A549 (cell line): ENCODE measurements at regions not wholly inside any gene's neighbourhood (a gene's known extent, or its start where the extent isn't known, plus 50 kb on each side); places are given as distances from the start of the nearest gene placed in this dataset.

ENCODE experiments used
- ATAC-seq, 2 experiments: fragments of 200-7000 bp in 1 of 2; fragments of >200 bp in 1 of 2; cut with Nextera tagmentation in 1 of 2; cut with Tn5 transposase in 1 of 2; 3 replicates each; pipeline versions ENCODE4 v1.8.0 to v1.9.1; 2018 to 2020; ENCODE audit warnings: mild to moderate bottlenecking in 1 of 2, moderate library complexity in 1 of 2
- CTCF ChIA-PET: fragments of 300-600 bp; sonication (Branson Sonifier 250); formaldehyde crosslinking; extraction: SDS; loops from one replicate; lab custom pipeline; 2021; ENCODE audit warnings: antibody characterized with exemption, inconsistent platforms; lab: Yijun Ruan, JAX
- POLR2A ChIA-PET: fragments of 350-600 bp; formaldehyde crosslinking; extraction: SDS; loops from one replicate; lab custom pipeline; 2021; ENCODE audit warnings: antibody characterized with exemption, inconsistent platforms; lab: Yijun Ruan, JAX
- DNase-seq, 2 experiments: peaks; one replicate each; pipeline versions ENCODE4 v3.0.0 to v3.0.0-alpha.2; 2011 to 2016; ENCODE audit warnings: low read depth in 1 of 2, low spot score in 1 of 2
- FAIRE-seq: peaks from 2 replicates; lab custom pipeline; 2011; peaks lifted over from hg19 to GRCh38; lab: Jason Lieb, UNC
- H3K27ac ChIP-seq, 2 experiments: fragments of >200 bp; sonication (Bioruptor Twin); formaldehyde crosslinking; 3 replicates each; pipeline ENCODE4 v1.5.1; 2016 to 2017
- H3K4me1 ChIP-seq: fragments of >200 bp; sonication (Bioruptor Twin); formaldehyde crosslinking; 3 replicates; pipeline ENCODE4 v1.6.1; 2016
- H3K4me2 ChIP-seq: fragments of >200 bp; sonication (Bioruptor Twin); formaldehyde crosslinking; 3 replicates; pipeline ENCODE4 v1.6.1; 2016
- H3K4me3 ChIP-seq: fragments of >200 bp; sonication (Bioruptor Twin); formaldehyde crosslinking; 3 replicates; pipeline ENCODE4 v1.5.1; 2016
- H3K9me3 ChIP-seq: fragments of >200 bp; sonication (Bioruptor Twin); formaldehyde crosslinking; 3 replicates; pipeline ENCODE4 v1.6.1; 2016
- ATOH8 ChIP-seq: fragments of 250-450 bp; sonication (Bioruptor Pico); IDR thresholded peaks from 2 replicates; pipeline ENCODE4 v1.5.0; 2020; ENCODE audit warnings: low read depth, mild to moderate bottlenecking, moderate library complexity
- BHLHE40 ChIP-seq: IDR thresholded peaks from 2 replicates; pipeline ENCODE4 v1.6.1; 2012; ENCODE audit warnings: low read depth, low read length, inconsistent platforms
- CEBPB ChIP-seq, 2 experiments: fragments of >200 bp in 1 of 2; sonication (Bioruptor Twin) in 1 of 2; formaldehyde crosslinking in 1 of 2; IDR thresholded peaks; 2 replicates each; pipeline ENCODE4 v1.6.1; 2012 to 2016
- CHD4 ChIP-seq: fragments of 200-600 bp; sonication (generic); IDR thresholded peaks from 2 replicates; pipeline ENCODE4 v1.6.1; 2016; ENCODE audit warnings: antibody characterized with exemption, mild to moderate bottlenecking, borderline replicate concordance
- CTCF ChIP-seq: fragments of >200 bp; sonication (Bioruptor Twin); formaldehyde crosslinking; IDR thresholded peaks from 3 replicates; pipeline ENCODE4 v1.5.1; 2016
- E2F6 ChIP-seq: IDR thresholded peaks from 2 replicates; pipeline ENCODE4 v1.6.1; 2012; ENCODE audit warnings: low read depth, borderline replicate concordance
- EHF ChIP-seq: fragments of 250-450 bp; sonication (Bioruptor Pico); IDR thresholded peaks from 2 replicates; pipeline ENCODE4 v1.5.0; 2020; ENCODE audit warnings: mild to moderate bottlenecking
- FOXS1 ChIP-seq: fragments of 250-450 bp; sonication (Bioruptor Pico); IDR thresholded peaks from 2 replicates; pipeline ENCODE4 v1.5.0; 2020; ENCODE audit warnings: mild to moderate bottlenecking, moderate library complexity
- HMGXB4 ChIP-seq: fragments of 250-450 bp; sonication (Bioruptor Pico); IDR thresholded peaks from 2 replicates; pipeline ENCODE4 v1.5.0; 2021; ENCODE audit warnings: mild to moderate bottlenecking, moderate library complexity, borderline replicate concordance
- HOXB13 ChIP-seq: fragments of 250-450 bp; sonication (Bioruptor Pico); IDR thresholded peaks from 2 replicates; pipeline ENCODE4 v1.5.0; 2020; ENCODE audit warnings: low read depth, mild to moderate bottlenecking, moderate library complexity
- JUN ChIP-seq, 2 experiments: fragments of >200 bp; sonication (Bioruptor Twin); formaldehyde crosslinking; IDR thresholded peaks; 2 replicates in 1 of 2; 3 replicates in 1 of 2; pipeline ENCODE4 v1.6.1; 2016 to 2017
- MAFK ChIP-seq: fragments of 450-650 bp; IDR thresholded peaks from 2 replicates; pipeline ENCODE4 v1.6.1; 2014; ENCODE audit not compliant: partially characterized antibody
- MAX ChIP-seq: IDR thresholded peaks from 2 replicates; pipeline ENCODE4 v1.6.1; 2012
- MYC ChIP-seq: IDR thresholded peaks from 2 replicates; pipeline ENCODE4 v1.6.1; 2012; ENCODE audit warnings: mild to moderate bottlenecking, inconsistent platforms, low read length, improper control_type of control experiment, borderline replicate concordance
- NR3C1 ChIP-seq: fragments of >200 bp; sonication (Bioruptor Twin); formaldehyde crosslinking; IDR thresholded peaks from 3 replicates; pipeline ENCODE4 v1.6.1; 2017
- PBX3 ChIP-seq: IDR thresholded peaks from 2 replicates; pipeline ENCODE4 v1.6.1; 2012
- PHF8 ChIP-seq: fragments of 200-600 bp; sonication (generic); IDR thresholded peaks from 2 replicates; pipeline ENCODE4 v1.6.1; 2016; ENCODE audit warnings: low read depth, mild to moderate bottlenecking, antibody characterized with exemption, moderate library complexity, borderline replicate concordance
- REST ChIP-seq: fragments of 200-600 bp; sonication (generic); IDR thresholded peaks from 2 replicates; pipeline ENCODE4 v1.6.1; 2016; ENCODE audit warnings: antibody characterized with exemption, mild to moderate bottlenecking, moderate library complexity
- SMC3 ChIP-seq: fragments of >200 bp; sonication (Bioruptor Twin); formaldehyde crosslinking; IDR thresholded peaks from 3 replicates; pipeline ENCODE4 v1.6.1; 2018; ENCODE audit warnings: inconsistent platforms
- SREBF2 ChIP-seq: fragments of 450-650 bp; IDR thresholded peaks from 2 replicates; pipeline ENCODE4 v1.6.1; 2014; ENCODE audit warnings: mild to moderate bottlenecking, moderate library complexity
- TP53 ChIP-seq: fragments of 250-450 bp; sonication (Bioruptor Pico); IDR thresholded peaks from 2 replicates; pipeline ENCODE4 v1.5.0; 2021; ENCODE audit warnings: mild to moderate bottlenecking, moderate library complexity
- USF2 ChIP-seq: fragments of 450-650 bp; IDR thresholded peaks from 2 replicates; pipeline ENCODE4 v1.6.1; 2014; ENCODE audit warnings: antibody characterized with exemption
- ZC3H11A ChIP-seq: fragments of 450-650 bp; IDR thresholded peaks from 2 replicates; pipeline ENCODE4 v1.6.1; 2014; ENCODE audit warnings: antibody characterized with exemption, mild to moderate bottlenecking
- ZFP36 ChIP-seq: fragments of 450-650 bp; IDR thresholded peaks from 2 replicates; pipeline ENCODE4 v1.6.1; 2014; ENCODE audit warnings: borderline replicate concordance; ENCODE audit not compliant: partially characterized antibody
- WGBS: methylation state at CpG from one replicate; pipeline ENCODE4 v1.1.6; 2017; ENCODE audit errors: missing lambda C conversion rate; 5-methylcytosine and 5-hydroxymethylcytosine counted together
- TF ChIP-seq, protein P1 (sequence below): fragments of >200 bp; sonication (Bioruptor Twin); formaldehyde crosslinking; IDR thresholded peaks from 3 replicates; pipeline ENCODE4 v1.6.1; 2016

DNA sequence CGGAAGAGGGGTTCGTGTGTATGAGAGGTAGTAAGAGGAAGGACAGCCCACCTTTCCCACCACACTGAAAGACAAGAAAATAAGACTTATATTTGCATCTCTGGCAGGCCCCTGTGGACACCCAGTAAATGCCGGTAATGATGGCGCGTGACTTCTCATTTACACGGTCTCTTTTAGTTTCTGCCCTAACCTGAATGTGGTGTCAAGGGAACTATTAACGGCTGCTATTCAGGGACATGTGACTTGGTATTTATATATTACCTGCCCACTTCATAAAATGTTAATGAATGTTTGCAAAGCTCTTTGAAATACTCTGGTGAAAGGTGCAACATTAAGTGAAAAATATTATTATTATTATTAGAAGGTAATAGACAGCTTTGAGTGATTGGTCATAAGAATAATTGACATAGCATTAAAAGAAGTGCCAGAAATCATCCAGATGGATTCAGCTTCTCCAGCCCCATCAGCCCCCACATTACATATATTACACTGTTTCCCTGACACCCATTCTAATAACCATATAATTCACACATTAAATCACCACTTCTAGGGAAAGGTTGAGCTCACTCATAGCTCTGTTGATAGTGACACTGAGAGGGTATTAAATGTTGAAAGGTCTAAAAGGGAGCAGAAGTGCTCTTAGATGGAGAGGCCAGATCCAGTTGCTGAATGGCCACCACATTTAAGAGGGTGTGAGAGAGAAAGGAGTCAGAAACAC is 83.0 kb upstream of the BEND4 start:
- ChIA-PET POLR2A (no interaction called here), CTCF (no interaction called here)
- Histone ChIP-seq H3K4me2 (no peak overlapping the region), H3K4me3 (no peak overlapping the region), H3K4me1 (no peaks in the 10 kb centered on the region), H3K9me3 (no peaks in the 10 kb centered on the region), H3K27ac (no peak overlapping the region)
- DNase-seq (no peak), FAIRE-seq (no peak), ATAC-seq (no peak)
- 62% methylated on average over 7 of the region's 7 CpGs for WGBS
- no peak for TF ChIP-seq PHF8
- TF ChIP-seq HOXB13: no peak
- no peak for TF ChIP-seq ZFP36
- TF ChIP-seq HMGXB4: no peak
- TF ChIP-seq, protein P1, sequence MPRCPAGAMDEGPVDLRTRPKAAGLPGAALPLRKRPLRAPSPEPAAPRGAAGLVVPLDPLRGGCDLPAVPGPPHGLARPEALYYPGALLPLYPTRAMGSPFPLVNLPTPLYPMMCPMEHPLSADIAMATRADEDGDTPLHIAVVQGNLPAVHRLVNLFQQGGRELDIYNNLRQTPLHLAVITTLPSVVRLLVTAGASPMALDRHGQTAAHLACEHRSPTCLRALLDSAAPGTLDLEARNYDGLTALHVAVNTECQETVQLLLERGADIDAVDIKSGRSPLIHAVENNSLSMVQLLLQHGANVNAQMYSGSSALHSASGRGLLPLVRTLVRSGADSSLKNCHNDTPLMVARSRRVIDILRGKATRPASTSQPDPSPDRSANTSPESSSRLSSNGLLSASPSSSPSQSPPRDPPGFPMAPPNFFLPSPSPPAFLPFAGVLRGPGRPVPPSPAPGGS: no peak
- no peak for TF ChIP-seq USF2
- no peak for TF ChIP-seq NR3C1
- TF ChIP-seq REST: no peak
- no peak for TF ChIP-seq FOXS1
- TF ChIP-seq CEBPB (IDR thresholded peaks at IDR 0.05): no peak

DNA sequence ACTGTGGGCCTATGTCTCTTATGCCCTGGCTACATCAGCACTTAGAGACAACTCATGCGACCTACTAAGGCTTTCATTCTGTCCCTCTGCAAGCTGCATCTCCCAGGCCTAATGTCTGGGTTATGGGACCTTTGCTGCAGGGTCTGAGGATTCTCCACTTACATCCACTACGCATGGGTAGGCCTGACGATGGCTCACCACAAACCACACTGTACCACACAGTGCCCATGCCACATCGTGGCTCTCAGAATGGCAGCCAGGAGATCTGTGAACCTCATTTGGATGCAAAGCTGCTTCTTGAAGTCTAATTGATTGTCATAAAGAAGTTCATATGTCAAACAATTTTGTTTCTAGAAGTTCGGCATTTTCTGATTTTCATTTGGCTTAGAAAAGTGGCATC is 84.6 kb upstream of the BEND4 start:
- H3K4me2 ChIP-seq: no peak overlapping the region
- CTCF ChIA-PET: no interaction called here
- no peak overlapping the region for H3K4me3 ChIP-seq
- no peak for ATAC-seq
- no peaks in the 10 kb centered on the region for H3K9me3 ChIP-seq
- DNase-seq: no peak
- WGBS: 27% methylated on average over 4 of the region's 5 CpGs
- H3K4me1 ChIP-seq: no peaks in the 10 kb centered on the region
- no peak for FAIRE-seq
- no peak overlapping the region for H3K27ac ChIP-seq
- POLR2A ChIA-PET: no interaction called here
- TF ChIP-seq PBX3 (no peak), CHD4 (no peak), SMC3 (no peak), MAFK (no peak), MAX (no peak), ATOH8 (CRISPR knock-in tag) (no peak), MYC (no peak), JUN (IDR thresholded peaks at IDR 0.05) (no peak), SREBF2 (no peak), BHLHE40 (no peak), TP53 (CRISPR knock-in tag) (no peak), HOXB13 (no peak), ZFP36 (no peak), ZC3H11A (no peak), CTCF (no peak), EHF (CRISPR knock-in tag) (no peak), E2F6 (no peak)
